ENCODE measurements at regions not wholly inside any gene's neighbourhood (a gene's known extent, or its start where the extent isn't known, plus 50 kb on each side); places are given as distances from the start of the nearest gene placed in this dataset.

- FAIRE-seq = no peak
Measured at GRCh38 chr3:46146548-46146947, 61.6 kb downstream of the CCR1 start.

GRCh38 chr3:46146021-46146420, 62.1 kb downstream of the CCR1 start:
- FAIRE-seq = no peak

- FAIRE-seq = no peak
Measured at GRCh38 chr3:46145147-46145546, 63.0 kb downstream of the CCR1 start.

GRCh38 chr3:46143951-46144473, 64.1 kb downstream of the CCR1 start:
- no peak for FAIRE-seq

- FAIRE-seq = no peak
Measured at GRCh38 chr3:46141813-46142212, 66.3 kb downstream of the CCR1 start.

GRCh38 chr3:46138581-46138980, 69.5 kb downstream of the CCR1 start:
- FAIRE-seq = no peak

- FAIRE-seq = no peak
Measured at GRCh38 chr3:46135475-46135874, 72.6 kb downstream of the CCR1 start.

- no peak for FAIRE-seq
Measured at GRCh38 chr3:46133285-46133684, 74.8 kb downstream of the CCR1 start.

GRCh38 chr3:46132565-46132964, 75.5 kb downstream of the CCR1 start:
- FAIRE-seq = no peak

- no peak for FAIRE-seq
Measured at GRCh38 chr3:46131884-46132450, 76.1 kb downstream of the CCR1 start.

GRCh38 chr3:46130631-46131310, 77.3 kb downstream of the CCR1 start:
- no peak for FAIRE-seq

- no peak for FAIRE-seq
Measured at GRCh38 chr3:46129588-46130272, 78.4 kb downstream of the CCR1 start.

- FAIRE-seq = no peak
Measured at GRCh38 chr3:46127503-46127902, 80.6 kb downstream of the CCR1 start.

- no peak for FAIRE-seq
Measured at GRCh38 chr3:46124216-46125177, 83.6 kb downstream of the CCR1 start.

- FAIRE-seq = no peak
Measured at GRCh38 chr3:46123646-46124045, 84.5 kb downstream of the CCR1 start.

- FAIRE-seq = no peak
Measured at GRCh38 chr3:46122091-46122490, 86.0 kb downstream of the CCR1 start.

GRCh38 chr3:46120983-46121382, 87.1 kb downstream of the CCR1 start:
- no peak for FAIRE-seq

GRCh38 chr3:46119709-46120498, 88.2 kb downstream of the CCR1 start:
- no peak for FAIRE-seq

GRCh38 chr3:46119253-46119652, 88.9 kb downstream of the CCR1 start:
- FAIRE-seq = no peak

GRCh38 chr3:46116996-46117395, 89.7 kb upstream of the XCR1 start:
- FAIRE-seq = no peak

- no peak for FAIRE-seq
Measured at GRCh38 chr3:46114323-46114988, 87.2 kb upstream of the XCR1 start.

GRCh38 chr3:46113608-46114007, 86.3 kb upstream of the XCR1 start:
- FAIRE-seq = no peak
